ENCODE measurements at regions not wholly inside any gene's neighbourhood (a gene's known extent, or its start where the extent isn't known, plus 50 kb on each side); places are given as distances from the start of the nearest gene placed in this dataset.
"Not testable (repeated sequence)": the region's sequence is repeated elsewhere in the genome, so short reads cannot be mapped to it uniquely, and the experiment has no call there.

- no peak for DNase-seq
Observed at GRCh38 chr2:161032635-161033034, 127.6 kb upstream of the TANK start.

GRCh38 chr2:161033059-161033660 lies 127.1 kb upstream of the TANK start:
- DNase-seq, result no peak

- no peak for DNase-seq
Observed at GRCh38 chr2:161036926-161037325, 123.3 kb upstream of the TANK start.

GRCh38 chr2:161039071-161039470 lies 121.2 kb upstream of the TANK start:
- no peak for DNase-seq

- no peak for DNase-seq
Observed at GRCh38 chr2:161041356-161041755, 118.9 kb upstream of the TANK start.

- no peak for DNase-seq
Observed at GRCh38 chr2:161042990-161043625, 117.1 kb upstream of the TANK start.

- DNase-seq, result no peak
Observed at GRCh38 chr2:161044095-161044865, 115.9 kb upstream of the TANK start.

- DNase-seq, result no peak
Observed at GRCh38 chr2:161044921-161045320, 115.3 kb upstream of the TANK start.

- DNase-seq, result no peak
Observed at GRCh38 chr2:161045726-161046125, 114.5 kb upstream of the TANK start.

GRCh38 chr2:161046876-161047275 lies 113.4 kb upstream of the TANK start:
- no peak for DNase-seq

GRCh38 chr2:161048317-161048716 lies 111.9 kb upstream of the TANK start:
- no peak for DNase-seq

GRCh38 chr2:161049559-161049958 lies 110.7 kb upstream of the TANK start:
- no peak for DNase-seq

GRCh38 chr2:161052214-161052613 lies 108.0 kb upstream of the TANK start:
- no peak for DNase-seq

- DNase-seq, result no peak
Observed at GRCh38 chr2:161055289-161055688, 104.9 kb upstream of the TANK start.

GRCh38 chr2:161059388-161059787 lies 100.8 kb upstream of the TANK start:
- DNase-seq, result no peak

- DNase-seq, result no peak
Observed at GRCh38 chr2:161061786-161062185, 98.4 kb upstream of the TANK start.

GRCh38 chr2:161063157-161063945 lies 96.9 kb upstream of the TANK start:
- peak; percentile 63 to 77 for DNase-seq

- no peak for DNase-seq
Observed at GRCh38 chr2:161063946-161064306, 96.3 kb upstream of the TANK start.

- DNase-seq, result no peak
Observed at GRCh38 chr2:161067846-161068350, 92.3 kb upstream of the TANK start.

- no peak for DNase-seq
Observed at GRCh38 chr2:161068670-161069069, 91.6 kb upstream of the TANK start.

- DNase-seq, result no peak
Observed at GRCh38 chr2:161070693-161071479, 89.3 kb upstream of the TANK start.

GRCh38 chr2:161072436-161072835 lies 87.8 kb upstream of the TANK start:
- DNase-seq, result not testable (repeated sequence)

All from CD4-positive, alpha-beta T cell treated with Interferon alpha-2 for 1 hour (primary cell).